Breast epithelium (tissue), 3 donors: ENCODE measurements at regions not wholly inside any gene's neighbourhood (a gene's known extent, or its start where the extent isn't known, plus 50 kb on each side); places are given as distances from the start of the nearest gene placed in this dataset.
"Not testable (repeated sequence)": the region's sequence is repeated elsewhere in the genome, so short reads cannot be mapped to it uniquely, and the experiment has no call there.

Source experiments
- POLR2A ChIP-seq: fragments of 450-650 bp; IDR thresholded peaks from one replicate; pipeline ENCODE4 v1.6.1; 2016; ENCODE audit warnings: antibody characterized with exemption, mild to moderate bottlenecking, moderate library complexity
- POLR2AphosphoS5 ChIP-seq, 3 donors: sonication (generic); formaldehyde crosslinking; IDR thresholded peaks; one replicate each; pipeline ENCODE4 v1.6.1; 2017; ENCODE audit warnings: antibody characterized with exemption in 3 of 3
- TF ChIP-seq, protein P1 (sequence below), 3 donors: fragments of 450-650 bp; IDR thresholded peaks; one replicate each; pipeline ENCODE4 v1.5.1; 2016 to 2017; ENCODE audit warnings: antibody characterized with exemption in 3 of 3, mild to moderate bottlenecking in 3 of 3, moderate library complexity in 3 of 3

DNA sequence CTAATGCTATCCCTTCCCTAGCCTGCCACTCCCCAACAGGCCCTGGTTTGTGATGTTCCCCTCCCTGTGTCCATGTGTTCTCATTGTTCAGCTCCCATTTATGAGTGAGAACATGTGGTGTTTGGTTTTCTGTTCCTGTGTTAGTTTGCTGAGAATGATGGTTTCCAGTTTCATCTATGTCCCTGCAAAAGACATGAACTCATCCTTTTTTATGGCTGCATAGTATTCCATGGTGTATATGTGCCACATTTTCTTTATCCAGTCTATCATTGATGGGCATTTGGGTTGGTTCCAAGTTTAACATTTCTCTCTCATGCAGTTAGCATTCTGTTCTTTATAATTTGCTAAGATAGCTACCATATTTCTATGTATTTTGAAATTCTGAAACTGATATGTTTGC, 287.0 kb downstream of the KIF20B start:
- not testable (repeated sequence) for TF ChIP-seq POLR2AphosphoS5 (IDR thresholded peaks at IDR 0.05); POLR2A
- TF ChIP-seq, protein P1, sequence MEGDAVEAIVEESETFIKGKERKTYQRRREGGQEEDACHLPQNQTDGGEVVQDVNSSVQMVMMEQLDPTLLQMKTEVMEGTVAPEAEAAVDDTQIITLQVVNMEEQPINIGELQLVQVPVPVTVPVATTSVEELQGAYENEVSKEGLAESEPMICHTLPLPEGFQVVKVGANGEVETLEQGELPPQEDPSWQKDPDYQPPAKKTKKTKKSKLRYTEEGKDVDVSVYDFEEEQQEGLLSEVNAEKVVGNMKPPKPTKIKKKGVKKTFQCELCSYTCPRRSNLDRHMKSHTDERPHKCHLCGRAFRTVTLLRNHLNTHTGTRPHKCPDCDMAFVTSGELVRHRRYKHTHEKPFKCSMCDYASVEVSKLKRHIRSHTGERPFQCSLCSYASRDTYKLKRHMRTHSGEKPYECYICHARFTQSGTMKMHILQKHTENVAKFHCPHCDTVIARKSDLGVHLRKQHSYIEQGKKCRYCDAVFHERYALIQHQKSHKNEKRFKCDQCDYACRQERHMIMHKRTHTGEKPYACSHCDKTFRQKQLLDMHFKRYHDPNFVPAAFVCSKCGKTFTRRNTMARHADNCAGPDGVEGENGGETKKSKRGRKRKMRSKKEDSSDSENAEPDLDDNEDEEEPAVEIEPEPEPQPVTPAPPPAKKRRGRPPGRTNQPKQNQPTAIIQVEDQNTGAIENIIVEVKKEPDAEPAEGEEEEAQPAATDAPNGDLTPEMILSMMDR (IDR thresholded peaks at IDR 0.05), result not testable (repeated sequence)
